ENCODE measurements at regions not wholly inside any gene's neighbourhood (a gene's known extent, or its start where the extent isn't known, plus 50 kb on each side); places are given as distances from the start of the nearest gene placed in this dataset.

DNA sequence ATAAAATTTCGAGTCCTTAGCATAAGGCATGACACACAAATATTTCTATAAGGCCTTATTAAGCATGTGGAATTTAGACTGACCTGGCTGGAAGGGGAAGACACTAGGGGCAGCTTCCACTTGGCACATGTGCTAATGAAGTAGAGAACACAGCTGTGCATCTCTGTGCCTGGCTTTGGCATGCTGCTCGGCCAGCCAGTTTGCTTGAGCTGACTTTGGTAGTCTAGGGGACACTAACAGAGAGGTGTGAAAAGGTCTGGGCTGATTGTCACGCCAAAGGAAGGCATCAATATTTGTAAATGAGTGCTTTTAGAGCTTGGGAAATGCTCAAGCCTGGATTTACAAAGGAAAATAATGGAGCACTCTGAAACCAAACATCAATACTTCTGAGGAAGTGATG is 723.7 kb downstream of the PRELID2 start:
- no peak for DNase-seq (ENCODE audit: low spot score)
- Histone ChIP-seq H3K9me3 (ENCODE audit: low read depth, low read length, poor library complexity, severe bottlenecking) (no peaks in the 10 kb centered on the region), H3K27me3 (replicated peaks; ENCODE audit: insufficient read depth, low read depth, low read length, poor library complexity) (no peaks in the 10 kb centered on the region), H3K4me3 (ENCODE audit: low read depth, low read length, poor library complexity, severe bottlenecking) (no peak overlapping the region), H3K4me1 (ENCODE audit: insufficient read depth, low read length, poor library complexity, severe bottlenecking) (no peaks in the 10 kb centered on the region), H3K27ac (ENCODE audit: low read depth, low read length, poor library complexity, severe bottlenecking) (no peak overlapping the region), H3K36me3 (ENCODE audit: insufficient read depth, low read length, poor library complexity, severe bottlenecking) (no peaks in the 10 kb centered on the region)
- CTCF ChIA-PET, result no interaction called here
- POLR2A ChIA-PET (ENCODE audit: low non-redundant PET), result no interaction called here
- no peak for TF ChIP-seq EZH2 (IDR thresholded peaks at IDR 0.05; ENCODE audit: borderline replicate concordance, low read depth, low read length, poor library complexity, severe bottlenecking)
- TF ChIP-seq, protein P1, sequence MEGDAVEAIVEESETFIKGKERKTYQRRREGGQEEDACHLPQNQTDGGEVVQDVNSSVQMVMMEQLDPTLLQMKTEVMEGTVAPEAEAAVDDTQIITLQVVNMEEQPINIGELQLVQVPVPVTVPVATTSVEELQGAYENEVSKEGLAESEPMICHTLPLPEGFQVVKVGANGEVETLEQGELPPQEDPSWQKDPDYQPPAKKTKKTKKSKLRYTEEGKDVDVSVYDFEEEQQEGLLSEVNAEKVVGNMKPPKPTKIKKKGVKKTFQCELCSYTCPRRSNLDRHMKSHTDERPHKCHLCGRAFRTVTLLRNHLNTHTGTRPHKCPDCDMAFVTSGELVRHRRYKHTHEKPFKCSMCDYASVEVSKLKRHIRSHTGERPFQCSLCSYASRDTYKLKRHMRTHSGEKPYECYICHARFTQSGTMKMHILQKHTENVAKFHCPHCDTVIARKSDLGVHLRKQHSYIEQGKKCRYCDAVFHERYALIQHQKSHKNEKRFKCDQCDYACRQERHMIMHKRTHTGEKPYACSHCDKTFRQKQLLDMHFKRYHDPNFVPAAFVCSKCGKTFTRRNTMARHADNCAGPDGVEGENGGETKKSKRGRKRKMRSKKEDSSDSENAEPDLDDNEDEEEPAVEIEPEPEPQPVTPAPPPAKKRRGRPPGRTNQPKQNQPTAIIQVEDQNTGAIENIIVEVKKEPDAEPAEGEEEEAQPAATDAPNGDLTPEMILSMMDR (conservative IDR thresholded peaks at IDR 0.05; ENCODE audit: low read depth, low read length), result no peak
- intact Hi-C loops (cut with micrococcal nuclease; ENCODE audit: unreplicated experiment), result no loop called here
- no TSS peak for BruUV-seq (replicated peaks)

DNA sequence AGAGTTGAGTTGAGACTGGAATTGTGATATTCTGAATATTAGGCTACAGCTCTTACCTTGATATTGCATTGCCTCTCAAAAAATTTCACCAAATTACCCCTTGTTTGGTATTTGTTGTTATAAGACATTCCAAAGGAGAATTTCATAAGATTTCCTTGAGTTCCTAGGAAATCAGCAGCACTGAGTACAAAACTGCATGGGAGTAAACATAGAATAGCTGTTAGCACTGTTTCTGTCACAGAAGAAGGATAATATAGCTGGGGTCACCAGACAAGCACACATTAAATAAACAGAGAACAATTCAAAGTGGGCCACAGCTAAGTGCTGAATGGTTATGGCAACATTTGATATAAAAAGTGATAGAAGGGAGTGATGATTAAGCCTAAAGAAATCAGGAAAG is 724.3 kb downstream of the PRELID2 start:
- intact Hi-C loops (cut with micrococcal nuclease; ENCODE audit: unreplicated experiment), result no loop called here
- TF ChIP-seq, protein P1 (conservative IDR thresholded peaks at IDR 0.05; ENCODE audit: low read depth, low read length), result no peak
- TF ChIP-seq EZH2 (IDR thresholded peaks at IDR 0.05; ENCODE audit: borderline replicate concordance, low read depth, low read length, poor library complexity, severe bottlenecking), result no peak
- ChIA-PET CTCF (no interaction called here), POLR2A (ENCODE audit: low non-redundant PET) (no interaction called here)
- H3K27me3 ChIP-seq (replicated peaks; ENCODE audit: insufficient read depth, low read depth, low read length, poor library complexity), result no peaks in the 10 kb centered on the region
- no peaks in the 10 kb centered on the region for H3K36me3 ChIP-seq (ENCODE audit: insufficient read depth, low read length, poor library complexity, severe bottlenecking)
- BruUV-seq (replicated peaks), result no TSS peak
- no peak overlapping the region for H3K4me3 ChIP-seq (ENCODE audit: low read depth, low read length, poor library complexity, severe bottlenecking)
- no peaks in the 10 kb centered on the region for H3K9me3 ChIP-seq (ENCODE audit: low read depth, low read length, poor library complexity, severe bottlenecking)
- H3K27ac ChIP-seq (ENCODE audit: low read depth, low read length, poor library complexity, severe bottlenecking), result no peak overlapping the region
- no peak for DNase-seq (ENCODE audit: low spot score)
- H3K4me1 ChIP-seq (ENCODE audit: insufficient read depth, low read length, poor library complexity, severe bottlenecking), result no peaks in the 10 kb centered on the region

- H3K4me3 ChIP-seq (ENCODE audit: low read depth, low read length, poor library complexity, severe bottlenecking), result no peak overlapping the region
- BruUV-seq (replicated peaks), result no TSS peak
- no peak for DNase-seq (ENCODE audit: low spot score)
- POLR2A ChIA-PET (ENCODE audit: low non-redundant PET), result no interaction called here
- H3K36me3 ChIP-seq (ENCODE audit: insufficient read depth, low read length, poor library complexity, severe bottlenecking), result no peaks in the 10 kb centered on the region
- intact Hi-C loops (cut with micrococcal nuclease; ENCODE audit: unreplicated experiment), result no loop called here
- H3K4me1 ChIP-seq (ENCODE audit: insufficient read depth, low read length, poor library complexity, severe bottlenecking), result no peaks in the 10 kb centered on the region
- CTCF ChIA-PET, result no interaction called here
- H3K27ac ChIP-seq (ENCODE audit: low read depth, low read length, poor library complexity, severe bottlenecking), result no peak overlapping the region
- no peaks in the 10 kb centered on the region for H3K27me3 ChIP-seq (replicated peaks; ENCODE audit: insufficient read depth, low read depth, low read length, poor library complexity)
- no peaks in the 10 kb centered on the region for H3K9me3 ChIP-seq (ENCODE audit: low read depth, low read length, poor library complexity, severe bottlenecking)
- no peak for TF ChIP-seq EZH2 (IDR thresholded peaks at IDR 0.05; ENCODE audit: borderline replicate concordance, low read depth, low read length, poor library complexity, severe bottlenecking)
- TF ChIP-seq, protein P1 (conservative IDR thresholded peaks at IDR 0.05; ENCODE audit: low read depth, low read length), result no peak
Measured at GRCh38 chr5:145110181-145110580, 725.0 kb downstream of the PRELID2 start.

Data from A673 (cell line).